Neuronal stem cell (in vitro differentiated cells): ENCODE measurements at regions not wholly inside any gene's neighbourhood (a gene's known extent, or its start where the extent isn't known, plus 50 kb on each side); places are given as distances from the start of the nearest gene placed in this dataset.
A peak's percentile ranks its signal among the peaks of the same experiment; 100 is the strongest.

Experiments used
- DNase-seq: peaks from one replicate; pipeline ENCODE4 v3.0.0-alpha.2; 2013; ENCODE audit warnings: low spot score
- H2AFZ ChIP-seq: one replicate; pipeline ENCODE4 v1.6.1; 2013; ENCODE audit warnings: mild to moderate bottlenecking, low read length, inconsistent platforms
- H2AK5ac ChIP-seq: 2 replicates; pipeline ENCODE4 v1.6.1; 2013; ENCODE audit warnings: low read depth, mild to moderate bottlenecking, inconsistent platforms, low read length, moderate library complexity, mixed read lengths
- H2BK120ac ChIP-seq: 2 replicates; pipeline ENCODE4 v1.6.1; 2013; ENCODE audit warnings: low read depth, mild to moderate bottlenecking, inconsistent platforms, low read length, moderate library complexity, mixed read lengths
- H2BK12ac ChIP-seq: one replicate; pipeline ENCODE4 v1.6.1; 2013; ENCODE audit warnings: low read length, inconsistent platforms
- H2BK15ac ChIP-seq: 2 replicates; pipeline ENCODE4 v1.6.1; 2013; ENCODE audit warnings: mild to moderate bottlenecking, low read length, inconsistent platforms, mixed read lengths
- H2BK5ac ChIP-seq: one replicate; pipeline ENCODE4 v1.6.1; 2013; ENCODE audit warnings: inconsistent platforms, mild to moderate bottlenecking, low read length, moderate library complexity
- H3K14ac ChIP-seq: one replicate; pipeline ENCODE4 v1.6.1; 2013; ENCODE audit warnings: low read length, inconsistent platforms
- H3K18ac ChIP-seq: 2 replicates; pipeline ENCODE4 v1.6.1; 2013; ENCODE audit warnings: low read length, inconsistent platforms
- H3K23ac ChIP-seq: 2 replicates; pipeline ENCODE4 v1.6.1; 2013; ENCODE audit warnings: low read depth, mild to moderate bottlenecking, mixed read lengths, low read length, inconsistent platforms; ENCODE audit not compliant: poor library complexity
- H3K27ac ChIP-seq: replicated peaks from 3 replicates; pipeline ENCODE4 v1.5.1; 2013; ENCODE audit warnings: low read length, inconsistent platforms
- H3K27me3 ChIP-seq, 3 experiments: 2 replicates each; pipeline ENCODE4 v1.6.1; 2013; ENCODE audit warnings: low read length in 3 of 3, mild to moderate bottlenecking in 2 of 3, inconsistent platforms in 1 of 3, low read depth in 1 of 3, mixed read lengths in 1 of 3, moderate library complexity in 1 of 3; ENCODE audit not compliant: control insufficient read depth in 3 of 3, insufficient read depth in 3 of 3
- H3K36me3 ChIP-seq, 2 donors: replicated peaks in 1 of 2; 2 replicates each; pipeline ENCODE4 v1.6.1; 2013; ENCODE audit warnings: low read length in 2 of 2; ENCODE audit not compliant: control insufficient read depth in 2 of 2, insufficient read depth in 2 of 2
- H3K4ac ChIP-seq: 2 replicates; pipeline ENCODE4 v1.6.1; 2013; ENCODE audit warnings: inconsistent platforms, mild to moderate bottlenecking, low read length, moderate library complexity
- H3K4me1 ChIP-seq, 2 donors: 1 replicate in 1 of 2; 2 replicates in 1 of 2; pipeline ENCODE4 v1.6.1; 2013; ENCODE audit warnings: low read length in 2 of 2, low read depth in 1 of 2; ENCODE audit not compliant: control insufficient read depth in 2 of 2, insufficient read depth in 1 of 2
- H3K4me2 ChIP-seq: one replicate; pipeline ENCODE4 v1.6.1; 2013; ENCODE audit warnings: mild to moderate bottlenecking, low read length, inconsistent platforms; ENCODE audit not compliant: insufficient read depth, poor library complexity, severe bottlenecking
- H3K4me3 ChIP-seq, 2 donors: 2 replicates each; pipeline ENCODE4 v1.5.1; 2013; ENCODE audit warnings: low read length in 2 of 2, mild to moderate bottlenecking in 2 of 2, inconsistent platforms in 1 of 2, moderate library complexity in 1 of 2
- H3K79me1 ChIP-seq: one replicate; pipeline ENCODE4 v1.6.1; 2013; ENCODE audit warnings: low read depth, mild to moderate bottlenecking, inconsistent platforms, low read length, moderate library complexity
- H3K9ac ChIP-seq: one replicate; pipeline ENCODE4 v1.6.1; 2013; ENCODE audit warnings: mild to moderate bottlenecking, low read depth, low read length, inconsistent platforms; ENCODE audit not compliant: poor library complexity
- H3K9me3 ChIP-seq, 2 donors: replicated peaks in 1 of 2; 2 replicates each; pipeline versions ENCODE3 to v1.6.1; 2013; ENCODE audit warnings: low read length in 2 of 2, mild to moderate bottlenecking in 2 of 2, inconsistent platforms in 1 of 2, low read depth in 1 of 2, mixed read lengths in 1 of 2, moderate library complexity in 1 of 2; ENCODE audit not compliant: control insufficient read depth in 2 of 2, insufficient read depth in 1 of 2
- H4K8ac ChIP-seq: one replicate; pipeline ENCODE4 v1.6.1; 2013; ENCODE audit warnings: low read depth, mild to moderate bottlenecking, inconsistent platforms, low read length, moderate library complexity
- H4K91ac ChIP-seq: one replicate; pipeline ENCODE4 v1.6.1; 2013; ENCODE audit warnings: low read length, low read depth, mild to moderate bottlenecking, inconsistent platforms; ENCODE audit not compliant: poor library complexity
- WGBS, 2 donors: extraction: QIAGEN DNeasy Blood & Tissue Kit; methylation state at CpG; one replicate each; pipeline ENCODE4 v1.1.7; 2013; ENCODE audit warnings: missing lambda C conversion rate in 2 of 2, mixed read lengths in 1 of 2; ENCODE audit not compliant: insufficient read length in 2 of 2, insufficient replicate concordance in 1 of 2; ENCODE audit errors: extremely low coverage in 2 of 2; 5-methylcytosine and 5-hydroxymethylcytosine counted together

DNA sequence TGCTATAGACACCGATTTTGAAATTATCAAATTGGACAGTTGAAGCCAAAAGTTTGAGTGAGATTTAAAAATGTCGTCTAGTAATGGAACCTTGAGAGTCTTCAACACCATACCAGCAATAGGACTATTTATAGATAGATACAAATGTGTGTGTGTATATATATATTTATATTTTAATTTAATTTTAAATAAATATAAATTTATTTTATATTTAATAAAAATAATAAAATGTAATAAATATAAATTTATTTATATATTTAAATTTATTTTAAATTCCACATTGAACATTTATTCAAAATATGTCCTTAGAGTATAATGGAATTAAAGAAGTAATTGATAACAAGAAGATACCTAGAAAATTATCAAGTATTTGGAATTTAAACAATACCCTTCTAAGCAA, 221.9 kb upstream of the CXXC4 start:
- Histone ChIP-seq H3K27ac (no peak overlapping the region), H3K4me3 (no peak overlapping the region), H2BK5ac (no peak overlapping the region), H3K9ac (no peak overlapping the region), H2BK120ac (no peak overlapping the region), H3K14ac (no peak overlapping the region), H3K23ac (no peak overlapping the region), H3K27me3 (no peaks in the 10 kb centered on the region), H3K36me3 (no peaks in the 10 kb centered on the region), H3K79me1 (no peaks in the 10 kb centered on the region), H3K4ac (no peak overlapping the region), H3K4me2 (no peak overlapping the region), H3K4me1 (no peaks in the 10 kb centered on the region), H3K18ac (no peak overlapping the region), H2AK5ac (no peak overlapping the region), H3K9me3 (no peaks in the 10 kb centered on the region), H2BK12ac (no peak overlapping the region), H4K8ac (no peak overlapping the region), H2BK15ac (no peak overlapping the region), H4K91ac (no peak overlapping the region), H2AFZ (no peak overlapping the region)
- DNase-seq: no peak
- no CpG with 5 or more reads among the region's 2 CpGs for WGBS, 2 donors

- no peaks in the 10 kb centered on the region for H3K9me3 ChIP-seq
- no peak overlapping the region for H3K27ac ChIP-seq
- no peak overlapping the region for H3K4me3 ChIP-seq
- H2AK5ac ChIP-seq: no peak overlapping the region
- H3K23ac ChIP-seq: no peak overlapping the region
- H4K91ac ChIP-seq: no peak overlapping the region
- H2AFZ ChIP-seq: no peak overlapping the region
- no peak overlapping the region for H3K18ac ChIP-seq
- no peak overlapping the region for H2BK120ac ChIP-seq
- H3K27me3 ChIP-seq: no peaks in the 10 kb centered on the region
- DNase-seq: no peak
- no peaks in the 10 kb centered on the region for H3K79me1 ChIP-seq
- no CpG with 5 or more reads among the region's 4 CpGs for WGBS, 2 donors
- H4K8ac ChIP-seq: no peak overlapping the region
- H3K4me1 ChIP-seq: no peaks in the 10 kb centered on the region
- H3K14ac ChIP-seq: no peak overlapping the region
- H3K36me3 ChIP-seq: no peaks in the 10 kb centered on the region
- no peak overlapping the region for H2BK5ac ChIP-seq
- H3K4ac ChIP-seq: no peak overlapping the region
- H2BK12ac ChIP-seq: no peak overlapping the region
- no peak overlapping the region for H2BK15ac ChIP-seq
- no peak overlapping the region for H3K4me2 ChIP-seq
- H3K9ac ChIP-seq: no peak overlapping the region
Observed at GRCh38 chr4:104719539-104720230, 225.0 kb upstream of the CXXC4 start.

DNA sequence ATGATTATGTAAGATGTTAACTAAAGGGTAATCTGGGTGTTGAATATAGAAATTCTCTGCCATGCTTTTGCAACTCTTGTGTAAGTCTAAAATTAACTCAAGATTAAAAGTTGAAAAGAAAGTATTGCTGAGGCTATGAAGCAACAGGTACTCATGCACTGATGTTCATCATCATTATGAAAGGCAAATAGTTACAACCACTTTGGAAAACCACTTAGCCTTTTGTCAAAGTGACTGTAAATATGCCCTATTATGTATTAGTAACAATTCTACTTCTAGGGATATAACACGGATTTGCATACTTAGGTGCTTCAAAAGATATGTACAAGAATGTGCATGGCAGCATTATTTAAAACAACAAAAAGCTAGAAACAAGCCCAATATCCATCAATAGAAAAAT, 227.8 kb upstream of the CXXC4 start:
- Histone ChIP-seq H3K27ac (no peak overlapping the region), H2BK12ac (no peak overlapping the region)
- WGBS, 2 donors: no CpG with 5 or more reads among the region's 1 CpG

GRCh38 chr4:104726002-104726401, 231.3 kb upstream of the CXXC4 start:
- DNase-seq: no peak
- Histone ChIP-seq H3K18ac (no peak overlapping the region), H3K14ac (no peak overlapping the region), H3K4ac (no peak overlapping the region), H3K23ac (no peak overlapping the region), H2BK5ac (no peak overlapping the region), H2AK5ac (no peak overlapping the region), H2BK120ac (no peak overlapping the region), H3K4me1 (no peaks in the 10 kb centered on the region), H3K4me3 (no peak overlapping the region), H2BK15ac (no peak overlapping the region), H3K27ac (no peak overlapping the region), H3K79me1 (no peaks in the 10 kb centered on the region), H2BK12ac (no peak overlapping the region), H3K9ac (no peak overlapping the region), H4K91ac (no peak overlapping the region), H3K9me3 (no peaks in the 10 kb centered on the region), H3K4me2 (no peak overlapping the region), H4K8ac (no peak overlapping the region), H2AFZ (peak overlapping the region; percentile 38), H3K36me3 (no peaks in the 10 kb centered on the region), H3K27me3 (no peaks in the 10 kb centered on the region)
- WGBS, 2 donors: no CpG with 5 or more reads among the region's 5 CpGs

More for the DNA sequence above, 227.8 kb upstream of the CXXC4 start:
- Histone ChIP-seq H3K9me3 (no peaks in the 10 kb centered on the region), H3K4me1 (no peaks in the 10 kb centered on the region), H3K14ac (no peak overlapping the region), H2AK5ac (no peak overlapping the region), H4K91ac (no peak overlapping the region), H3K4me3 (no peak overlapping the region), H3K36me3 (no peaks in the 10 kb centered on the region), H3K4ac (no peak overlapping the region), H3K79me1 (no peaks in the 10 kb centered on the region), H2BK5ac (no peak overlapping the region), H3K9ac (no peak overlapping the region), H2AFZ (no peak overlapping the region), H2BK120ac (no peak overlapping the region), H2BK15ac (no peak overlapping the region), H3K23ac (no peak overlapping the region), H4K8ac (no peak overlapping the region), H3K4me2 (no peak overlapping the region), H3K27me3 (no peaks in the 10 kb centered on the region), H3K18ac (no peak overlapping the region)
- DNase-seq: no peak
